HCT116 (cell line): ENCODE measurements at regions not wholly inside any gene's neighbourhood (a gene's known extent, or its start where the extent isn't known, plus 50 kb on each side); places are given as distances from the start of the nearest gene placed in this dataset.

Source experiments
- ATAC-seq: fragments of 200-7000 bp; cut with Tn5 transposase; 2 replicates; pipeline ENCODE4 v1.9.1; 2020; ENCODE audit warnings: mild to moderate bottlenecking, moderate library complexity
- BruUV-seq: library from RNA; stranded (reverse); fragments of 400-500 nt; replicated peaks from 2 replicates; lab custom pipeline; 2021; lab: Mats Ljungman, UMichigan
- CTCF ChIA-PET: fragments of 300-600 bp; sonication (Branson Sonifier 250); formaldehyde crosslinking; loops from one replicate; lab custom pipeline; 2021; ENCODE audit warnings: antibody characterized with exemption; lab: Charles Lee
- POLR2A ChIA-PET: fragments of 300-600, 350-600 bp; sonication (Branson Sonifier 250); formaldehyde crosslinking; loops from one replicate; lab custom pipeline; 2021; ENCODE audit warnings: antibody characterized with exemption; lab: Charles Lee
- RAD21 ChIA-PET, 2 experiments: fragments of 300-600 bp; sonication (Branson Sonifier 250); formaldehyde crosslinking; loops; one replicate each; lab custom pipeline; 2023; ENCODE audit warnings: low total read pairs in 2 of 2; ENCODE audit not compliant: uncharacterized antibody in 2 of 2, unreplicated experiment in 2 of 2, low non-redundant PET in 1 of 2; lab: Charles Lee
- DNase-seq: peaks from one replicate; pipeline ENCODE4 v3.0.0-alpha.2; 2010; ENCODE audit warnings: low read depth, low spot score
- H2AFZ ChIP-seq: fragments of 200-600 bp; shearing (Covaris generic), sonication (generic); 2 replicates; pipeline ENCODE4 v1.6.1; 2017; ENCODE audit warnings: low read depth, mixed run types, mixed read lengths, antibody characterized with exemption, low read length; ENCODE audit not compliant: poor library complexity, severe bottlenecking
- H3K27ac ChIP-seq: 2 replicates; pipeline ENCODE4 v1.5.1; 2012; ENCODE audit warnings: low read depth, low read length
- H3K27me3 ChIP-seq: fragments of 200-600 bp; sonication (generic); 2 replicates; pipeline ENCODE4 v1.6.1; 2016; ENCODE audit warnings: mixed run types, low read length, mixed read lengths; ENCODE audit not compliant: insufficient read depth
- H3K36me3 ChIP-seq, 2 experiments: fragments of 200-500 bp in 1 of 2; fragments of 200-600 bp in 1 of 2; sonication (Bioruptor generic) in 1 of 2; sonication (generic) in 1 of 2; 2 replicates each; pipeline versions ENCODE4 v1.5.1 to v1.6.1; 2014 to 2016; ENCODE audit warnings: low read length in 2 of 2, inconsistent platforms in 1 of 2, mixed read lengths in 1 of 2, mixed run types in 1 of 2; ENCODE audit not compliant: insufficient read depth in 2 of 2, control insufficient read depth in 1 of 2
- H3K4me1 ChIP-seq, 2 experiments: fragments of 200-600 bp in 1 of 2; sonication (generic) in 1 of 2; 2 replicates each; pipeline versions ENCODE4 v1.5.1 to v1.6.1; 2012 to 2017; ENCODE audit warnings: low read length in 2 of 2, inconsistent platforms in 1 of 2, mild to moderate bottlenecking in 1 of 2, mixed read lengths in 1 of 2, mixed run types in 1 of 2, moderate library complexity in 1 of 2; ENCODE audit not compliant: insufficient read depth in 2 of 2, control insufficient read depth in 1 of 2
- H3K4me2 ChIP-seq: fragments of 200-600 bp; sonication (generic); 2 replicates; pipeline ENCODE4 v1.6.1; 2017; ENCODE audit warnings: mixed run types, low read length, mixed read lengths
- H3K4me3 ChIP-seq, 2 experiments: fragments of 200-600 bp in 1 of 2; sonication (generic) in 1 of 2; replicated peaks in 1 of 2; 2 replicates each; pipeline ENCODE4 v1.5.1; 2011 to 2016; ENCODE audit warnings: low read length in 2 of 2, control low read depth in 1 of 2, low read depth in 1 of 2, mild to moderate bottlenecking in 1 of 2, mixed read lengths in 1 of 2, mixed run types in 1 of 2
- H3K79me2 ChIP-seq: fragments of 200-600 bp; sonication (generic); 2 replicates; pipeline ENCODE4 v1.6.1; 2017; ENCODE audit warnings: mild to moderate bottlenecking, mixed run types, low read length, moderate library complexity, mixed read lengths; ENCODE audit not compliant: insufficient read depth
- H3K9ac ChIP-seq: fragments of 200-600 bp; sonication (generic); 2 replicates; pipeline ENCODE4 v1.6.1; 2016; ENCODE audit warnings: low read length, mixed read lengths
- H3K9me2 ChIP-seq: fragments of 200-600 bp; sonication (generic), shearing (Covaris generic); 2 replicates; pipeline ENCODE4 v1.6.1; 2017; ENCODE audit warnings: mixed run types, mild to moderate bottlenecking, moderate library complexity; ENCODE audit not compliant: insufficient read depth
- H3K9me3 ChIP-seq, 2 experiments: fragments of 200-500 bp in 1 of 2; fragments of 200-600 bp in 1 of 2; sonication (Bioruptor generic) in 1 of 2; sonication (generic) in 1 of 2; 2 replicates each; pipeline ENCODE4 v1.6.1; 2014 to 2017; ENCODE audit warnings: low read length in 2 of 2, mixed read lengths in 2 of 2, inconsistent platforms in 1 of 2, low read depth in 1 of 2, mild to moderate bottlenecking in 1 of 2, mixed run types in 1 of 2, moderate library complexity in 1 of 2; ENCODE audit not compliant: control insufficient read depth in 1 of 2, insufficient read depth in 1 of 2
- H4K20me1 ChIP-seq: fragments of 200-600 bp; sonication (generic), shearing (Covaris generic); 2 replicates; pipeline ENCODE4 v1.6.1; 2017; ENCODE audit warnings: mixed run types, mild to moderate bottlenecking, moderate library complexity; ENCODE audit not compliant: insufficient read depth
- CEBPB ChIP-seq: IDR thresholded peaks from 2 replicates; pipeline ENCODE4 v1.6.1; 2012; ENCODE audit warnings: low read depth
- EGR1 ChIP-seq: IDR thresholded peaks from 2 replicates; pipeline ENCODE4 v1.6.1; 2012; ENCODE audit warnings: low read depth
- EZH2phosphoT487 ChIP-seq: fragments of 200-600 bp; IDR thresholded peaks from 2 replicates; pipeline ENCODE4 v1.6.1; 2018; ENCODE audit warnings: antibody characterized with exemption, borderline replicate concordance
- POLR2A ChIP-seq: IDR thresholded peaks from 2 replicates; pipeline ENCODE4 v1.7.0; 2011; ENCODE audit warnings: borderline replicate concordance; ENCODE audit not compliant: insufficient read depth, insufficient read length; ENCODE audit errors: extremely low read depth
- POLR2AphosphoS5 ChIP-seq: IDR thresholded peaks from 2 replicates; pipeline ENCODE4 v1.6.1; 2011; ENCODE audit warnings: mild to moderate bottlenecking, low read depth, low read length, moderate library complexity
- RAD21 ChIP-seq: IDR thresholded peaks from 2 replicates; pipeline ENCODE4 v1.6.1; 2012; ENCODE audit warnings: low read depth, mild to moderate bottlenecking
- SIN3A ChIP-seq: IDR thresholded peaks from 2 replicates; pipeline ENCODE4 v1.6.1; 2012; ENCODE audit warnings: low read depth
- SP1 ChIP-seq: IDR thresholded peaks from 2 replicates; pipeline ENCODE4 v1.6.1; 2012; ENCODE audit warnings: low read depth
- SRF ChIP-seq: IDR thresholded peaks from 2 replicates; pipeline ENCODE4 v1.6.1; 2012; ENCODE audit warnings: low read depth
- TCF7L2 ChIP-seq: IDR thresholded peaks from 2 replicates; pipeline ENCODE4 v1.7.0; 2011; ENCODE audit warnings: borderline replicate concordance, inconsistent platforms; ENCODE audit not compliant: insufficient read depth, insufficient read length; ENCODE audit errors: extremely low read depth
- ZFX ChIP-seq: fragments of 450-650 bp; IDR thresholded peaks from 2 replicates; pipeline ENCODE4 v1.6.1; 2017
- ZNF274 ChIP-seq: fragments of 200-500 bp; sonication (Bioruptor generic); IDR thresholded peaks from 2 replicates; pipeline ENCODE4 v1.6.1; 2014; ENCODE audit warnings: mild to moderate bottlenecking, low read depth, low read length, inconsistent platforms
- intact Hi-C: fragments of 100-400 bp; cut with micrococcal nuclease; formaldehyde crosslinking; loops from 2 replicates; pipeline ENCODE4 v1.10.0; 2022
- TF ChIP-seq, protein P1 (sequence below): IDR thresholded peaks from 2 replicates; pipeline ENCODE4 v1.6.1; 2012
- TF ChIP-seq, protein P2 (sequence below): IDR thresholded peaks from 2 replicates; pipeline ENCODE4 v1.6.1; 2012; ENCODE audit warnings: low read depth

DNA sequence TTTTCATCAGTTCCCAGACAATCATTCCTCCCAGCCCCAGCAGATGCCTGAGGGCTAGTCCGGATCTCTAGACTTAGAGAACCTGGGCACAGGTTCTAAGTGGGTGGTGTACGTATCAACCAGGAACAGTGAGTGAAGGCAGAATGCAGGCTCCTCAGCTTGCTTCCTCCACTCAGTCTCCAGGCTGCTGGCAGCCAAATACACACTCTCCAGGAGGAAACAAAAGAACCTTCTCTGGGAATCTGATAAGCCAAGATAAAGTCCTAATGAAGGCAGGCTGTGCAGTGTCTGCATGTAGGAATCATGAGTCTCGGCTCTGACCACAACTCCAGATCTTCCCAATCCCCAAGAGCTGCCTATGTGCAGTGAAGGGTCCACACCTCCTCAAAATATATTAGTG is 245.7 kb downstream of the SP3 start:
- Histone ChIP-seq H3K9me3 (no peaks in the 10 kb centered on the region), H3K4me1 (no peaks in the 10 kb centered on the region), H3K4me2 (no peak overlapping the region), H3K9ac (no peak overlapping the region), H2AFZ (no peak overlapping the region), H3K36me3 (no peaks in the 10 kb centered on the region), H3K4me3 (no peak overlapping the region), H3K27me3 (no peaks in the 10 kb centered on the region), H4K20me1 (no peaks in the 10 kb centered on the region), H3K27ac (no peak overlapping the region), H3K79me2 (no peaks in the 10 kb centered on the region), H3K9me2 (no peaks in the 10 kb centered on the region)
- RAD21 ChIA-PET = no interaction called here
- POLR2A ChIA-PET = no interaction called here
- no TSS peak for BruUV-seq
- ATAC-seq (no peak), DNase-seq (no peak)
- CTCF ChIA-PET = no interaction called here
- intact Hi-C loops = no loop called here
- TF ChIP-seq EGR1 = no peak
- TF ChIP-seq SRF = no peak
- TF ChIP-seq POLR2A = no peak
- TF ChIP-seq, protein P1, sequence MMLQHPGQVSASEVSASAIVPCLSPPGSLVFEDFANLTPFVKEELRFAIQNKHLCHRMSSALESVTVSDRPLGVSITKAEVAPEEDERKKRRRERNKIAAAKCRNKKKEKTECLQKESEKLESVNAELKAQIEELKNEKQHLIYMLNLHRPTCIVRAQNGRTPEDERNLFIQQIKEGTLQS = no peak
- TF ChIP-seq, protein P2, sequence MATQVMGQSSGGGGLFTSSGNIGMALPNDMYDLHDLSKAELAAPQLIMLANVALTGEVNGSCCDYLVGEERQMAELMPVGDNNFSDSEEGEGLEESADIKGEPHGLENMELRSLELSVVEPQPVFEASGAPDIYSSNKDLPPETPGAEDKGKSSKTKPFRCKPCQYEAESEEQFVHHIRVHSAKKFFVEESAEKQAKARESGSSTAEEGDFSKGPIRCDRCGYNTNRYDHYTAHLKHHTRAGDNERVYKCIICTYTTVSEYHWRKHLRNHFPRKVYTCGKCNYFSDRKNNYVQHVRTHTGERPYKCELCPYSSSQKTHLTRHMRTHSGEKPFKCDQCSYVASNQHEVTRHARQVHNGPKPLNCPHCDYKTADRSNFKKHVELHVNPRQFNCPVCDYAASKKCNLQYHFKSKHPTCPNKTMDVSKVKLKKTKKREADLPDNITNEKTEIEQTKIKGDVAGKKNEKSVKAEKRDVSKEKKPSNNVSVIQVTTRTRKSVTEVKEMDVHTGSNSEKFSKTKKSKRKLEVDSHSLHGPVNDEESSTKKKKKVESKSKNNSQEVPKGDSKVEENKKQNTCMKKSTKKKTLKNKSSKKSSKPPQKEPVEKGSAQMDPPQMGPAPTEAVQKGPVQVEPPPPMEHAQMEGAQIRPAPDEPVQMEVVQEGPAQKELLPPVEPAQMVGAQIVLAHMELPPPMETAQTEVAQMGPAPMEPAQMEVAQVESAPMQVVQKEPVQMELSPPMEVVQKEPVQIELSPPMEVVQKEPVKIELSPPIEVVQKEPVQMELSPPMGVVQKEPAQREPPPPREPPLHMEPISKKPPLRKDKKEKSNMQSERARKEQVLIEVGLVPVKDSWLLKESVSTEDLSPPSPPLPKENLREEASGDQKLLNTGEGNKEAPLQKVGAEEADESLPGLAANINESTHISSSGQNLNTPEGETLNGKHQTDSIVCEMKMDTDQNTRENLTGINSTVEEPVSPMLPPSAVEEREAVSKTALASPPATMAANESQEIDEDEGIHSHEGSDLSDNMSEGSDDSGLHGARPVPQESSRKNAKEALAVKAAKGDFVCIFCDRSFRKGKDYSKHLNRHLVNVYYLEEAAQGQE = no peak
- no peak for TF ChIP-seq ZNF274
- TF ChIP-seq CEBPB = no peak
- TF ChIP-seq SIN3A = no peak
- no peak for TF ChIP-seq EZH2phosphoT487
- no peak for TF ChIP-seq POLR2AphosphoS5
- no peak for TF ChIP-seq ZFX
- no peak for TF ChIP-seq RAD21
- TF ChIP-seq SP1 = no peak
- TF ChIP-seq TCF7L2 = no peak
